ENCODE measurements at regions not wholly inside any gene's neighbourhood (a gene's known extent, or its start where the extent isn't known, plus 50 kb on each side); places are given as distances from the start of the nearest gene placed in this dataset.

GRCh38 chr1:67614511-67614934 lies 70.5 kb upstream of the GADD45A start:
- TF ChIP-seq, protein P1, sequence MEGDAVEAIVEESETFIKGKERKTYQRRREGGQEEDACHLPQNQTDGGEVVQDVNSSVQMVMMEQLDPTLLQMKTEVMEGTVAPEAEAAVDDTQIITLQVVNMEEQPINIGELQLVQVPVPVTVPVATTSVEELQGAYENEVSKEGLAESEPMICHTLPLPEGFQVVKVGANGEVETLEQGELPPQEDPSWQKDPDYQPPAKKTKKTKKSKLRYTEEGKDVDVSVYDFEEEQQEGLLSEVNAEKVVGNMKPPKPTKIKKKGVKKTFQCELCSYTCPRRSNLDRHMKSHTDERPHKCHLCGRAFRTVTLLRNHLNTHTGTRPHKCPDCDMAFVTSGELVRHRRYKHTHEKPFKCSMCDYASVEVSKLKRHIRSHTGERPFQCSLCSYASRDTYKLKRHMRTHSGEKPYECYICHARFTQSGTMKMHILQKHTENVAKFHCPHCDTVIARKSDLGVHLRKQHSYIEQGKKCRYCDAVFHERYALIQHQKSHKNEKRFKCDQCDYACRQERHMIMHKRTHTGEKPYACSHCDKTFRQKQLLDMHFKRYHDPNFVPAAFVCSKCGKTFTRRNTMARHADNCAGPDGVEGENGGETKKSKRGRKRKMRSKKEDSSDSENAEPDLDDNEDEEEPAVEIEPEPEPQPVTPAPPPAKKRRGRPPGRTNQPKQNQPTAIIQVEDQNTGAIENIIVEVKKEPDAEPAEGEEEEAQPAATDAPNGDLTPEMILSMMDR (IDR thresholded peaks at IDR 0.05), result no peak
- no peak for TF ChIP-seq POLR2A (IDR thresholded peaks at IDR 0.05)

All from heart left ventricle (tissue), 13 donors.